IMR-90 (cell line): ENCODE measurements at regions not wholly inside any gene's neighbourhood (a gene's known extent, or its start where the extent isn't known, plus 50 kb on each side); places are given as distances from the start of the nearest gene placed in this dataset.

ENCODE experiments used
- ATAC-seq: fragments of 200-7000 bp; cut with Tn5 transposase; 2 replicates; pipeline ENCODE4 v1.9.1; 2020; ENCODE audit warnings: low read depth, mild to moderate bottlenecking, moderate library complexity
- BruUV-seq: library from RNA; stranded (reverse); fragments of 400-500 nt; replicated peaks from 2 replicates; lab custom pipeline; 2021; lab: Mats Ljungman, UMichigan
- CTCF ChIA-PET: fragments of 300-600 bp; formaldehyde crosslinking; extraction: SDS; loops from one replicate; lab custom pipeline; 2021; ENCODE audit warnings: antibody characterized with exemption; lab: Yijun Ruan, JAX
- POLR2A ChIA-PET: fragments of 300-600 bp; sonication (Branson Sonifier 250); formaldehyde crosslinking; loops from one replicate; lab custom pipeline; 2022; ENCODE audit warnings: antibody characterized with exemption; ENCODE audit not compliant: unreplicated experiment; lab: Charles Lee
- DNase-seq: peaks from one replicate; pipeline ENCODE4 v3.0.0; 2013
- H2AFZ ChIP-seq: replicated peaks from 2 replicates; pipeline ENCODE3; 2013; ENCODE audit warnings: low read length, mild to moderate bottlenecking; ENCODE audit not compliant: poor library complexity
- H2AK5ac ChIP-seq: 2 replicates; pipeline ENCODE4 v1.6.1; 2013; ENCODE audit warnings: low read depth, low read length, inconsistent platforms
- H2AK9ac ChIP-seq: replicated peaks from 2 replicates; pipeline ENCODE3; 2013; ENCODE audit warnings: mild to moderate bottlenecking, low read depth, low read length, moderate library complexity; ENCODE audit not compliant: poor library complexity
- H2BK120ac ChIP-seq: 2 replicates; pipeline ENCODE4 v1.6.1; 2013; ENCODE audit warnings: low read depth, low read length, inconsistent platforms
- H2BK15ac ChIP-seq: 3 replicates; pipeline ENCODE4 v1.6.1; 2013; ENCODE audit warnings: low read depth, low read length, inconsistent platforms
- H2BK20ac ChIP-seq: 2 replicates; pipeline ENCODE4 v1.6.1; 2013; ENCODE audit warnings: low read depth, mild to moderate bottlenecking, inconsistent platforms, low read length, moderate library complexity
- H2BK5ac ChIP-seq: 2 replicates; pipeline ENCODE4 v1.6.1; 2013; ENCODE audit warnings: mild to moderate bottlenecking, low read depth, low read length, inconsistent platforms; ENCODE audit not compliant: poor library complexity, severe bottlenecking
- H3K14ac ChIP-seq: replicated peaks from 2 replicates; pipeline ENCODE4 v1.6.1; 2013; ENCODE audit warnings: low read depth, low read length, inconsistent platforms
- H3K18ac ChIP-seq: 2 replicates; pipeline ENCODE4 v1.6.1; 2013; ENCODE audit warnings: low read depth, low read length, control low read depth
- H3K23ac ChIP-seq: 2 replicates; pipeline ENCODE4 v1.6.1; 2013; ENCODE audit warnings: low read depth, low read length, inconsistent platforms
- H3K27ac ChIP-seq: 2 replicates; pipeline ENCODE4 v1.5.1; 2013; ENCODE audit warnings: mild to moderate bottlenecking, control low read depth, low read length; ENCODE audit not compliant: insufficient read depth
- H3K27me3 ChIP-seq: 2 replicates; pipeline ENCODE4 v1.6.1; 2013; ENCODE audit warnings: low read length; ENCODE audit not compliant: control insufficient read depth, insufficient read depth
- H3K36me3 ChIP-seq: 2 replicates; pipeline ENCODE4 v1.6.1; 2013; ENCODE audit warnings: low read length, mixed read lengths; ENCODE audit not compliant: control insufficient read depth, insufficient read depth
- H3K4ac ChIP-seq: 2 replicates; pipeline ENCODE4 v1.6.1; 2013; ENCODE audit warnings: low read depth, low read length, inconsistent platforms
- H3K4me1 ChIP-seq: 2 replicates; pipeline ENCODE4 v1.6.1; 2013; ENCODE audit warnings: low read length, mixed read lengths; ENCODE audit not compliant: control insufficient read depth, insufficient read depth
- H3K4me2 ChIP-seq: 2 replicates; pipeline ENCODE4 v1.6.1; 2013; ENCODE audit warnings: low read depth, mild to moderate bottlenecking, control low read depth, low read length, moderate library complexity
- H3K4me3 ChIP-seq: 2 replicates; pipeline ENCODE4 v1.5.1; 2013; ENCODE audit warnings: low read depth, mild to moderate bottlenecking, control low read depth, low read length, moderate library complexity; ENCODE audit not compliant: insufficient read depth
- H3K56ac ChIP-seq: 2 replicates; pipeline ENCODE4 v1.6.1; 2013; ENCODE audit warnings: low read length, inconsistent platforms; ENCODE audit not compliant: insufficient read depth; ENCODE audit errors: extremely low read depth
- H3K79me1 ChIP-seq, 2 experiments: 2 replicates each; pipeline ENCODE4 v1.6.1; 2013; ENCODE audit warnings: low read length in 2 of 2, inconsistent platforms in 1 of 2, low read depth in 1 of 2
- H3K9ac ChIP-seq: 2 replicates; pipeline ENCODE4 v1.6.1; 2013; ENCODE audit warnings: low read depth, low read length, control low read depth
- H3K9me1 ChIP-seq: 2 replicates; pipeline ENCODE4 v1.6.1; 2013; ENCODE audit warnings: low read length, inconsistent platforms; ENCODE audit not compliant: insufficient read depth
- H3K9me3 ChIP-seq: 2 replicates; pipeline ENCODE4 v1.6.1; 2013; ENCODE audit warnings: low read length; ENCODE audit not compliant: control insufficient read depth, insufficient read depth
- H4K20me1 ChIP-seq: 2 replicates; pipeline ENCODE4 v1.6.1; 2013; ENCODE audit warnings: low read length, inconsistent platforms; ENCODE audit not compliant: insufficient read depth
- H4K5ac ChIP-seq: 2 replicates; pipeline ENCODE4 v1.6.1; 2013; ENCODE audit warnings: mild to moderate bottlenecking, low read depth, low read length, control low read depth
- H4K8ac ChIP-seq, 2 experiments: 2 replicates each; pipeline ENCODE4 v1.6.1; 2013; ENCODE audit warnings: low read depth in 2 of 2, low read length in 2 of 2, control low read depth in 1 of 2, inconsistent platforms in 1 of 2
- H4K91ac ChIP-seq: 2 replicates; pipeline ENCODE4 v1.6.1; 2013; ENCODE audit warnings: low read depth, low read length, inconsistent platforms; ENCODE audit not compliant: insufficient read depth
- BHLHE40 ChIP-seq: fragments of 150-350 bp; IDR thresholded peaks from 2 replicates; pipeline ENCODE4 v1.6.1; 2016; ENCODE audit warnings: mild to moderate bottlenecking, low read depth, low read length
- ELK1 ChIP-seq: fragments of 150-350 bp; IDR thresholded peaks from 2 replicates; pipeline ENCODE4 v1.6.1; 2016; ENCODE audit warnings: low read depth, mild to moderate bottlenecking, low read length, moderate library complexity, borderline replicate concordance
- FOS ChIP-seq: fragments of 150-350 bp; IDR thresholded peaks from 2 replicates; pipeline ENCODE4 v1.6.1; 2016; ENCODE audit warnings: low read depth, low read length
- MAZ ChIP-seq: IDR thresholded peaks from 2 replicates; pipeline ENCODE4 v1.6.1; 2012; ENCODE audit warnings: low read depth, mild to moderate bottlenecking, low read length, improper control_type of control experiment, moderate library complexity, borderline replicate concordance
- NFE2L2 ChIP-seq: fragments of 150-350 bp; IDR thresholded peaks from 2 replicates; pipeline ENCODE4 v1.6.1; 2016; ENCODE audit warnings: low read depth, mild to moderate bottlenecking, low read length
- POLR2A ChIP-seq: IDR thresholded peaks from 2 replicates; pipeline ENCODE4 v1.6.1; 2012; ENCODE audit warnings: mild to moderate bottlenecking, low read depth, low read length
- RFX5 ChIP-seq: IDR thresholded peaks from 2 replicates; pipeline ENCODE4 v1.8.0; 2012; ENCODE audit warnings: low read depth, mild to moderate bottlenecking, low read length, moderate library complexity
- SMC3 ChIP-seq: fragments of 150-350 bp; IDR thresholded peaks from 2 replicates; pipeline ENCODE4 v1.6.1; 2016; ENCODE audit warnings: low read depth, mild to moderate bottlenecking, antibody characterized with exemption, low read length, moderate library complexity
- USF2 ChIP-seq: fragments of 150-350 bp; IDR thresholded peaks from 2 replicates; pipeline ENCODE4 v1.6.1; 2017; ENCODE audit warnings: mild to moderate bottlenecking, antibody characterized with exemption, low read length, low read depth
- WGBS, 2 experiments: methylation state at CpG; one replicate each; pipeline versions ENCODE4 v1.1.5 to v1.1.7; 2013; ENCODE audit warnings: missing lambda C conversion rate in 2 of 2; ENCODE audit not compliant: insufficient read length in 1 of 2; ENCODE audit errors: extremely low coverage in 2 of 2; 5-methylcytosine and 5-hydroxymethylcytosine counted together
- dilution Hi-C: fragments of 300-500 bp; cut with HindIII; formaldehyde crosslinking; loops from one replicate; pipeline ENCODE4 v1.14.3; 2018; ENCODE audit warnings: low sequenced_read_pairs; ENCODE audit not compliant: unreplicated experiment
- in situ Hi-C: fragments of 300-500 bp; cut with MboI; formaldehyde crosslinking; loops from 3 replicates; pipeline ENCODE4 v1.14.3; 2019; ENCODE audit warnings: low sequenced_read_pairs, inconsistent platforms, mixed read lengths
- intact Hi-C: fragments of 100-400 bp; cut with micrococcal nuclease; formaldehyde crosslinking; loops from 2 replicates; pipeline ENCODE4 v1.10.0; 2022

GRCh38 chr2:220275454-220275853 is 648.0 kb downstream of the SLC4A3 start:
- Histone ChIP-seq H3K4ac (peak overlapping the region; percentile 68; the same call in 1 of the 2 replicates), H2BK120ac (peak overlapping the region; percentile 79), H3K14ac (peak overlapping the region; percentile 10; the same call in 1 of the 2 replicates), H3K23ac (no peak overlapping the region), H3K27me3 (no peaks in the 10 kb centered on the region), H2AK9ac (no peak overlapping the region), H3K4me2 (no peak overlapping the region), H3K9me3 (no peaks in the 10 kb centered on the region), H4K91ac (peak overlapping the region; percentile 56; the same call in 1 of the 2 replicates), H3K9ac (no peak overlapping the region), H2BK20ac (peak overlapping the region; percentile 62; the same call in 1 of the 2 replicates), H2AFZ (no peak overlapping the region), H3K4me3 (no peak overlapping the region), H4K8ac (peak overlapping the region in 1 of 2 experiments; percentile 79; a peak in 3 of 4 replicates), H3K18ac (no peak overlapping the region; the same call in 1 of the 2 replicates), H4K5ac (no peak overlapping the region), H3K4me1 (peaks cover 21% of the 10 kb centered on the region), H3K79me1 (no peaks in the 10 kb centered on the region), H3K56ac (no peak overlapping the region), H3K27ac (no peak overlapping the region), H4K20me1 (no peaks in the 10 kb centered on the region), H2AK5ac (peak overlapping the region; percentile 24; the same call in 1 of the 2 replicates), H2BK5ac (peak overlapping the region; percentile 100), H3K9me1 (peaks cover 2% of the 10 kb centered on the region), H2BK15ac (peak overlapping the region; percentile 61; the same call in 1 of the 3 replicates), H3K36me3 (no peaks in the 10 kb centered on the region)
- DNase-seq (no peak), ATAC-seq (no peak)
- WGBS, 2 experiments = 100% methylated on average over 1 of the region's 3 CpGs; no CpG with 5 or more reads in 1 of the 2 experiments
- no TSS peak for BruUV-seq
- TF ChIP-seq RFX5 (no peak), ELK1 (no peak), NFE2L2 (no peak), POLR2A (no peak), USF2 (no peak), MAZ (no peak), SMC3 (no peak), FOS (no peak), BHLHE40 (no peak)
- in situ Hi-C loops = no loop called here
- ChIA-PET POLR2A (no interaction called here), CTCF (no interaction called here)
- dilution Hi-C loops = no loop called here
- intact Hi-C loops = loop anchor here (5.0 to 10.0 kb wide), 3 partner anchors 48 to 1299 kb away; partner anchors contain the start of gene EPHA4
